ENCODE measurements at regions not wholly inside any gene's neighbourhood (a gene's known extent, or its start where the extent isn't known, plus 50 kb on each side); places are given as distances from the start of the nearest gene placed in this dataset.

DNA sequence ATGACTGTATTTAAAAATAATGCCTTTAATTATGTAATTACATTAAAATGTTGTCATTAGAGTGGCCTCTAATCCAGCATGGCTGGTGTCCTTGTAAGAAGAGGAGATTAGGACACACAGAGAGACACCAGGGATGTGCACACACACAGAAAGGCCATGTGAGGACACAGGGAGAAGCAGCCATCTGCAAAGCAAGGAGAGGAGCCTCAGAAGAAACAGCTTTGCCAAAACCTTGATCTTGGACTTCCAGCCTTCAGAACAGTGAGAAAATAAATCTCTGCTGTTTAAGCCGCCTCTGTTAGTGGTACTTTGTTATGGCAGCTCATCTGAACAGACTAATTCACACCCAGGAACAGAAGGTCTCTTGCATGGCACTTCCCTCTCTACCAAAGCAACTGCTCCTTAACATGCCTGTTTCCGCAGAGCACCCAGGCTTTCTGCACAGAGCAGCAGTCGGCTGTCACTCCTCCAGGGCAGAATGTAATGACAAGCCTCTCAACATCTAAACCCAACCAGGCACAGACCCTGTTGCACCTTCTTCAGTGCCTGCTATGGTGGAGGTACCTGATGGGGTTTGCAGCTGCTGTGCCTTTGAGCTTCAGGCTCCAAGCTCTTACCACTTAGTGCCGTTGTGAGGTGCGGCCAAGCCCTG is 377.7 kb downstream of the TDRD15 start:
- Mint-ChIP-seq H3K4me1 (ENCODE audit: low read depth) (no peaks in the 10 kb centered on the region), H3K27me3 (no peaks in the 10 kb centered on the region), H3K9me3 (peaks cover 14% of the 10 kb centered on the region), H3K4me3 (no peak overlapping the region), H3K27ac (no peak overlapping the region), H3K36me3 (ENCODE audit: low read depth) (no peaks in the 10 kb centered on the region)
- no peak for DNase-seq

DNA sequence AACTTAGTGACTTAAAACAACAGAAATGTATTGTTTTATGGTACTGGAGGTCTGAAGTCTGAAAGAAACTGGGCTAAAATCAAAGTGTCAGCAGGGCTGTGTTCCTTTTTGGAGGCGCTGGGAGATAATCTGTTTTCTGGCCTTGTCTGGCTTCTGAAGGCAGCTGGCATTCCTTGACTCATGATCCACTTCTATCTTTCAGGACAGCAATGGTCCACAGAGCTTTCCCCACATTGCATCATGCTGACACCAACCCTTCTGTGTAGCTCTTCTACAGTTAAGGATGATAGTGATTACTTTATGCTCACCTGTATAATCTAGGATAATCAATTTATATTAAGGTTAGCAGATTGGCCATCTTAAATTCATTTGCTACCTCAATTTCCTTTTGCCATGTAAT is 392.1 kb downstream of the TDRD15 start:
- no peaks in the 10 kb centered on the region for H3K4me1 Mint-ChIP-seq (ENCODE audit: low read depth)
- H3K27me3 Mint-ChIP-seq = no peaks in the 10 kb centered on the region
- no peak overlapping the region for H3K27ac Mint-ChIP-seq
- no peaks in the 10 kb centered on the region for H3K36me3 Mint-ChIP-seq (ENCODE audit: low read depth)
- DNase-seq = no peak
- H3K9me3 Mint-ChIP-seq = peaks cover 9% of the 10 kb centered on the region
- no peak overlapping the region for H3K4me3 Mint-ChIP-seq

DNA sequence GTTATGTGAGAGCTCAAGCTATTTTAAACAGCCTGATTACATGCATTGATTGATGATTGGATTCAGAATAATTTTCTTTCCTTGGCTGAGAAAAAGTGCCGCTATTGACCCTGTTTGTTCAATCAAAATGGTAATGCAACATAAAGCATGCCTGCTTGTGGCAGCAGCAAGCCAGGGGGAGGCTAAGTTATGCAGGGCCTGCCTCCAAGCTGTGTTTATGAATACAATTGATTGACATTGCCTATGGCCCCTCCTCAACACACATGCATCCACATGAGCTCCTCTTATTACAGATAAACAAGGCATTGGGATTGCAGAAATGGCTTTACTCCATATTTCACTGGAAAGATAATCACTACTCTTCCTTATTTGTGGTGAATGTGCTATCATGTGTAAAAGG is 395.6 kb downstream of the TDRD15 start:
- H3K4me1 Mint-ChIP-seq (ENCODE audit: low read depth) = no peaks in the 10 kb centered on the region
- DNase-seq = no peak
- H3K27ac Mint-ChIP-seq = no peak overlapping the region
- no peaks in the 10 kb centered on the region for H3K36me3 Mint-ChIP-seq (ENCODE audit: low read depth)
- peaks cover 11% of the 10 kb centered on the region for H3K9me3 Mint-ChIP-seq
- no peak overlapping the region for H3K4me3 Mint-ChIP-seq
- H3K27me3 Mint-ChIP-seq = no peaks in the 10 kb centered on the region

DNA sequence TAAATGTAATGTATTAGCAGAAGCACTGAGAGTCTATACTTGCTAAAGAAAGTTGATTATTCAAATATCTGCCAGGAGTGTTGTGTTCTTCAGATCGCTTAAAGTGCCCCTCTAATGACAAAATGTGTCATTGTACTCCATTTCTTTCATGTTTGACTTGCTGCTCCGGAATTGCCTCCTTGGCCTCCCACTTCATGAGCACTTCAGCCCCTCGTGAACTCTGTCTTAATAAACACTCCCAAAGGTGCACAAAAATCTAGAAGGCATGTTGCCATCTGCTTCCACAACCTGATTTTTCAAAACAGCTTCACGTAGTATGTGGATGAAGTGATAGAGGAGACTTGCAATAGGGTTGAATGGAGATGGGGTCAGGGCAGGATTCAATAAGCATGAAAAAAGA is 396.1 kb downstream of the TDRD15 start:
- H3K27me3 Mint-ChIP-seq = no peaks in the 10 kb centered on the region
- H3K9me3 Mint-ChIP-seq = peaks cover 12% of the 10 kb centered on the region
- H3K4me1 Mint-ChIP-seq (ENCODE audit: low read depth) = no peaks in the 10 kb centered on the region

DNA sequence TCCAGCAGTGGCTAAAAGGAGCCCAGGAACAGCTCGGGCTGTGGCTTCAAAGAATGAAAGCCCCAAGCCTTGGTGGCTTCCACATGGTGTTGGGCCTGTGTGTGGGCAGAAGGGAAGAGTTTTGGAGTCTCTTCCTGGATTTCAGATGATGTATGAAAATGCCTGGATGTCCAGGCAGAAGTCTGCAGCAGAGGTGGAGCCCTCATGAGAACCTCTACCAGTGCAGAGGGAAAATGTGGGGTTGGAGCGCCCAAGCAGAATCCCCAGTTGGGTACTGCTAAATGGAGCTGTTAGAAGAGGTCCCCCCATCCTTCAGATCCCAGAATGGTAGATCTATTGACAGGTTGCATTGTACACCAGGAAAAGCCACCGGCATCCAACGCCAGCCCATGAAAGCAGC is 412.1 kb downstream of the TDRD15 start:
- no peak for DNase-seq
- H3K4me1 Mint-ChIP-seq (ENCODE audit: low read depth) = no peaks in the 10 kb centered on the region
- peaks cover 22% of the 10 kb centered on the region for H3K9me3 Mint-ChIP-seq
- no peak overlapping the region for H3K4me3 Mint-ChIP-seq
- peaks cover 2% of the 10 kb centered on the region for H3K36me3 Mint-ChIP-seq (ENCODE audit: low read depth)
- H3K27me3 Mint-ChIP-seq = no peaks in the 10 kb centered on the region
- no peak overlapping the region for H3K27ac Mint-ChIP-seq

More for the DNA sequence above, 396.1 kb downstream of the TDRD15 start:
- no peak for DNase-seq
- Mint-ChIP-seq H3K27ac (no peak overlapping the region), H3K36me3 (ENCODE audit: low read depth) (no peaks in the 10 kb centered on the region), H3K4me3 (no peak overlapping the region)

DNA sequence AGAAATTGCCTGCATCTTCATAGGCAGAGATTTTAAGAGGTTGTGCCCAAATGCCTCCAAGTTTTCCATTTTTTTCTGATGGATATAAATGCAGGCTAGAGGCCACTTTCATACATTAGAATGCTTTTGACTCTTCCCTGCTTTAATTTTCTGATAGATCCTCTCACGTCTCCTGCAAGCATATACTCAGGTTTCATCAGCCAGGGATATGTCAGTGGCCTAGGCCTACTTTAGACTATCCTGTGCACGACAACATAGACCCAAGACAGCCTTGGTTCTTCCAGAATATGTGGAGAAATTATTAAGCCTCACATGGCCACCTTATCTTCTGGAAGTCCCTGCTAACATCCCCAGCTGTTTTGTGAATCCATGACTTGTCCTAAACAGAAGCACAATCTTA is 415.9 kb downstream of the TDRD15 start:
- Mint-ChIP-seq H3K27me3 (no peaks in the 10 kb centered on the region), H3K4me3 (no peak overlapping the region), H3K36me3 (ENCODE audit: low read depth) (peaks cover 2% of the 10 kb centered on the region), H3K4me1 (ENCODE audit: low read depth) (no peaks in the 10 kb centered on the region), H3K9me3 (peaks cover 16% of the 10 kb centered on the region), H3K27ac (no peak overlapping the region)
- no peak for DNase-seq

DNA sequence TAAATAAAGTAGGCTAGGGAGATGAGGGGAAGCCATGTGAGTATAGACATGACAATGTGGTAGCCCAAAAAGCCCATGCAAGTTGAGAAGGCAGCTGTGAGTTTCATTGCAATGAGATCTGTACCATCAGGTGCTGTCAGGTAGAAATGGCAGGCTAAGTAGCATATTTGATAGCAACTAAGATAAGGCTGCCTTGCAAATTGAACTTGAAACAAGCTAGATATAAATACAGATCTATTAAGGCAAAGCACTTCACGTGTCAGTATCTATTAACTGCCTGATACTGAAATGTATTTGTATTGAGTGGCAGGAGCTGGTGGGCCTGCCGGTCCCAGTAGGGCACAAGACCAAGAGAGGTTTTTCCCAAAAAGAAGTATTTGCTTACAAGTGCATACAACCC is 419.9 kb downstream of the TDRD15 start:
- no peak for DNase-seq
- Mint-ChIP-seq H3K4me3 (no peak overlapping the region), H3K36me3 (ENCODE audit: low read depth) (no peaks in the 10 kb centered on the region), H3K9me3 (peaks cover 5% of the 10 kb centered on the region), H3K27me3 (no peaks in the 10 kb centered on the region), H3K4me1 (ENCODE audit: low read depth) (no peaks in the 10 kb centered on the region), H3K27ac (no peak overlapping the region)

DNA sequence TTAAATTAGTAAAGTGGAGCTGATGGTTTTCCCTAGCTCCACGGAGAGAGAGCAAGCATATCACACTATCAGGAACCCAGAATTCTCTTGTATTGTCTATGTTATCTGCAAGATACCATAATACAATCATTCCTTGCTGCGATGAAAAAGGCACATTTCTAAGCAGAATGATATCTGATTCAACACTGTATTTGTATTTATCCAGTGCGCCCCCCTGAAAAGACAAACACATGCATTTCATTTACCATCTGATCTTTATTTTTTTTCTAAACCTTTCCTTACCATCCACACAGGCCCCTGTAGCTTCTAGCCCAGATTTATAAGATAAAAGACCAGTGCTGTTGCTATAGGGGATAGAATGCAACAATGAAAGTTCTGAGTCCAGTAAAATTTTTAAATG is 420.6 kb downstream of the TDRD15 start:
- Mint-ChIP-seq H3K27me3 (no peaks in the 10 kb centered on the region), H3K36me3 (ENCODE audit: low read depth) (no peaks in the 10 kb centered on the region), H3K27ac (no peak overlapping the region), H3K4me3 (no peak overlapping the region), H3K9me3 (peaks cover 5% of the 10 kb centered on the region), H3K4me1 (ENCODE audit: low read depth) (no peaks in the 10 kb centered on the region)
- DNase-seq = no peak

DNA sequence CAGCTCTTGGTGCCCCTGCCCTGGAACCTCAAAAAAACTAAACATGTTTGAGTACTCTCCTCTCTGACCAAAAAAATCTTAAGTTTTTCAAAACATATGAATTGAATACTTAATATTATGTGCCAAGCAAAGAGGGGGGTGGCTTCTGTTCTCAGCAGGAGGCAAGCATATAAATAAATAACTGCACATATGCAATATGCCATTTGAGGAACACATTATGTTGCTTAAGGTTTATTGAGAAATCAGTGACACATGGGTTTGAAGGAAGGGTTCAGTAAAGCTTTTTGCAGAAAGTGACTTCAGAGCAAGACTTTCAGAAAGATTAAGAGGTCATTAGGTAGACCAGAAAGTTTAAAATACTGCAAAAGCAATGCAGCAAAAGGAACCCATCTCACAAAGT is 429.2 kb downstream of the TDRD15 start:
- Mint-ChIP-seq H3K27ac (no peak overlapping the region), H3K4me1 (ENCODE audit: low read depth) (no peaks in the 10 kb centered on the region), H3K9me3 (peaks cover 19% of the 10 kb centered on the region), H3K4me3 (no peak overlapping the region), H3K36me3 (ENCODE audit: low read depth) (no peaks in the 10 kb centered on the region), H3K27me3 (no peaks in the 10 kb centered on the region)
- DNase-seq = no peak

DNA sequence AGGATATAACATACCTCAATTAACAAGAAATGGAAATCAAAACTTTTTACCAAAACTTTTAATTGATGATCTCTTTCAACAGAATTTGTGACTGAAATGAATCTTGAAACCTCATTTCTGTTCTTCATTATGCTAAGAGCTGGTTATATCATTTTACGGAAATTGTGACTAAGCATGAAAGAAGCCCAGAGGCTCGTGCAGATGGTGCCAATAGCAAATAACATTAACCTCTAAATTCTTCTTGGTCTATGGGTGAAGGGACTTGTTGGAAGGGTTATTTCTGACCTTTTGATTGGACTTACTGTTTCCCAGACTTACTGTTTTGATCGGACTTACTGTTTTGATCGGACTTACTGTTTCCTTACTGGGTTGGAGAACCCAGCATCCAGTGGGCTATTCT is 435.6 kb downstream of the TDRD15 start:
- Mint-ChIP-seq H3K9me3 (peaks cover 17% of the 10 kb centered on the region), H3K4me1 (ENCODE audit: low read depth) (no peaks in the 10 kb centered on the region), H3K27ac (no peak overlapping the region), H3K27me3 (no peaks in the 10 kb centered on the region), H3K4me3 (no peak overlapping the region), H3K36me3 (ENCODE audit: low read depth) (no peaks in the 10 kb centered on the region)
- no peak for DNase-seq

DNA sequence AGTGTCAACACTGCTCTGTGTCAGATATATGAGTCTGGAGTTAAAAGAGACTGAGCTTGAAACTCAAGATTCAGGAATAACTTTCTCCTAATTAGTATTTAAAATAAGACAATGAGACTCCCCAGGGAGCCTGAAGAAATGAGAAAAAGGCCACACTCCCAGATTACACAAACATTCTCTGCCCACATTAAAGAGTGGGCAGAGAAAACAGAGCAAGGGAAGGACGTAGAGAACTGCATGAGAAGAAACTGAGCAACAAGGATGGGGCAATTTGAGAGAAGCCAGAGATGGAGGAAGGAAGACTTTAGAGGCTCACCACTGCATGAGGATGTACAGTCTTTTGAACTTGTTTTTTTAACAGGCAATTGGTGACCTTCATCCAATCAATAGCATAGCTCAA is 438.2 kb downstream of the TDRD15 start:
- Mint-ChIP-seq H3K4me1 (ENCODE audit: low read depth) (no peaks in the 10 kb centered on the region), H3K27me3 (no peaks in the 10 kb centered on the region), H3K27ac (no peak overlapping the region), H3K4me3 (no peak overlapping the region), H3K9me3 (peaks cover 6% of the 10 kb centered on the region), H3K36me3 (ENCODE audit: low read depth) (no peaks in the 10 kb centered on the region)
- no peak for DNase-seq

DNA sequence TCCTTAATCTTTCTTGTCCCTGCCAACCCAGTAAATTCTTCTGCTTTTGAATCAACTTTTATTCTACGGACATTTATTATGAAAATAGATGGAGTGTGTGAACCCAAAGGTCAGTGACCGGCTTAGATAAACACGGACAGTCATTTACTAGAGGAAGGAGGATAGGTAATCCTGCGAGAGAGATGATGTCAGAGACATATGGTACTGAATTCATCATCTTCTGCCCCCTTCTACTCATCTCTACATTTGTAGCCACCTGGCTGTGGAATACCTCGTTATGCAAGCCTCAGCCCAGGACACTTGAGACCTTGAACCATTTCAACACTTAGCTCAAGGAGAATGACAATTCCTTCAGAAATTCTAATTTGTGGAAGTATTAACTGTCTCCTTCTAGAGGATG is 443.6 kb downstream of the TDRD15 start:
- Mint-ChIP-seq H3K4me3 (no peak overlapping the region), H3K27me3 (no peaks in the 10 kb centered on the region), H3K4me1 (ENCODE audit: low read depth) (no peaks in the 10 kb centered on the region), H3K36me3 (ENCODE audit: low read depth) (no peaks in the 10 kb centered on the region), H3K9me3 (peaks cover 7% of the 10 kb centered on the region), H3K27ac (no peak overlapping the region)
- DNase-seq = no peak

DNA sequence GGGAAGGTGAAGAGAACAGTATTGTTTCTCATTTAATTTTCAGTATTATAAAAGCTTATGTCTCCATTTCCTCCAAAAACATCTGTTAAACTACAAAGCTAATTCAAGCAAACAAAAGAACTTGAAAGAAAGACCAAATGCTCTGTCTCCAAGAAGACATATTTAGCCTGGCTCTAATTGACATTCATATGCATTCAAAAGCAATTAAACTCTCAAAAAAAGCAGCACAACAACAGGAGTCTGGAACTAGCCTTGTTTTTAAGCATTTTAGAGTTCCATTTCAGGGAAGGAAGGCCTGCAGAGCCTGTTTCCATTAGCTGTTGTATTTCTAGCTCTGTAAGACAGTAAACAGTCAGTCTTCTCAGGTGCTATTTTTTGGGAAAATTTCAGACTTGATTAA is 447.9 kb downstream of the TDRD15 start:
- no peak for DNase-seq
- H3K27ac Mint-ChIP-seq = no peak overlapping the region
- no peaks in the 10 kb centered on the region for H3K36me3 Mint-ChIP-seq (ENCODE audit: low read depth)
- H3K9me3 Mint-ChIP-seq = peaks cover 17% of the 10 kb centered on the region
- H3K27me3 Mint-ChIP-seq = no peaks in the 10 kb centered on the region
- H3K4me1 Mint-ChIP-seq (ENCODE audit: low read depth) = no peaks in the 10 kb centered on the region
- H3K4me3 Mint-ChIP-seq = no peak overlapping the region

DNA sequence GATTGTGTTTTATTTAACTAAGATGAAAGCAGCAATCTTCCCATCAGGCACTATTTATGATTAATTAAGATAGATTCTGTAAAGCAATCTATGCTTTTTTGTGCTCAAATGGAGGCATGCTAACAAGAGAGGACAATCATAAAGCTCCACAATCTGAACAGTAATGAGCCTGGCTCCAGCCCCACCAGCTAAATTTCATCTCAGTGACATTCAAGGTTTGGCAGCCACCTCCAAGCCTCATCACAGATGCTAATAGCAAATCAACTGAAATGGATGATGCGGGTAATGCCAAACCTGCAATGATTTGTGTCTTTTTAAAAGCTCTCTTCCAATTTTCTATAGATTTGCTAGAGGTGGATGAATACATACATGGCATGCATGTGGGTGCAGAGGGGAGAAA is 456.6 kb downstream of the TDRD15 start:
- Mint-ChIP-seq H3K4me1 (ENCODE audit: low read depth) (no peaks in the 10 kb centered on the region), H3K27me3 (no peaks in the 10 kb centered on the region), H3K9me3 (peaks cover 18% of the 10 kb centered on the region), H3K4me3 (no peak overlapping the region), H3K36me3 (ENCODE audit: low read depth) (no peaks in the 10 kb centered on the region), H3K27ac (no peak overlapping the region)
- DNase-seq = no peak

DNA sequence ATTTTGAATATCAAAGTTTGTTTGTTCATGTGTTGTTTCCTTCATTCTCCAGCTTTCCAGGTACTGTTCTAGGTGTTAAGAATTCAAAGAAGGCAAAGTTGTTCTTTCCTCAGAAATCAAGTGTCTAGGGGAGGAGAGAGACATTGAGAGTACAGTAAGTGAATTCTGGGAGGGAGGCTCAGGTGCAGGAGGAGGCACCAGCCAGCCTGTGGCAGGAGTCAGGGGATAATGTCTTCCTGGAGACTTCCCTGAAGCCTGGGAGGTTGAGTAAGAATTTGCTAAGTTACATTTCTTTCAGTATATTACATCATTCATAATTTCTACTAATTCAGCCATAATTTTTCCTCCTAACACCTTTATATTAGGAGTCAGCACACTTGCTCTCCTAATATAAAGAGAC is 462.1 kb downstream of the TDRD15 start:
- Mint-ChIP-seq H3K9me3 (peaks cover 13% of the 10 kb centered on the region), H3K36me3 (ENCODE audit: low read depth) (no peaks in the 10 kb centered on the region), H3K4me3 (no peak overlapping the region), H3K27ac (no peak overlapping the region), H3K27me3 (no peaks in the 10 kb centered on the region), H3K4me1 (ENCODE audit: low read depth) (no peaks in the 10 kb centered on the region)
- DNase-seq = no peak

DNA sequence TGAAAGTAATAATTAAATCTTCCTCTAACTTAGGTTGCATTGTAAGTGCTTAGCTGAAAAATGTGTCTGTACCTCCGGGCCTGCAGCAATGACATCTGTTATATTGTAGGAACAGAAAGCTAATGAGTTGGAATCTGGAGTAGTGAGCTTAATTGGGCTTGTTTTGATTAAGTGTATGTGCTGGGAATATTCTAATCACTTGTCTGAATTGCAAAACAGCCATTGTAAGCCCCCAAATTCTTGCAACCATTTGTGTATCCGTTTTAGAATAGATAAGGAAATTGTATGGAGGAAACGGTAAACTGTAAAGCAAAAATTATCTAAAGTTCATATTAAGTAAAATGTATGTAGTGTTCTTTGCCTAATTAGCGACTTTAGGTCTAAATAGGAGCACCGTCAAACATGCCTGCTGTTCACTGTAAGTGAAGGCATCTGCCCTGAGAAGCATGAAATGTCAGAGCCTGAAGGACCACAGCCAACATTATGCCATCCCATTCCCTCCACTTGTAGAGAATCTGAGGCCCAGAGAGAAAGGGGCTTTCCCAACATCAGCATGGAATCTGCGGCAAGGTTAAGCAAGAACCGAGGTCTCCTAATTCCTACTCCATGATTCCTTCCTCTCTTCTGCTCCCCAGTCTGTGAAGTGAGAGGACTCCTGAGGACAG is 466.4 kb downstream of the TDRD15 start:
- Mint-ChIP-seq H3K4me1 (ENCODE audit: low read depth) (no peaks in the 10 kb centered on the region), H3K9me3 (peaks cover 19% of the 10 kb centered on the region), H3K36me3 (ENCODE audit: low read depth) (no peaks in the 10 kb centered on the region), H3K4me3 (no peak overlapping the region), H3K27ac (no peak overlapping the region), H3K27me3 (no peaks in the 10 kb centered on the region)
- DNase-seq = no peak

Data from activated T-cell treated with anti-CD3 and anti-CD28 coated beads, Interleukin-2, amount 50 U/mL, for 24 hours (primary cell).